ENCODE measurements at regions not wholly inside any gene's neighbourhood (a gene's known extent, or its start where the extent isn't known, plus 50 kb on each side); places are given as distances from the start of the nearest gene placed in this dataset.
A peak's percentile ranks its signal among the peaks of the same experiment; 100 is the strongest.
"Not testable (repeated sequence)": the region's sequence is repeated elsewhere in the genome, so short reads cannot be mapped to it uniquely, and the experiment has no call there.

- no peak for DNase-seq
Observed at GRCh38 chr20:19026901-19027644, 185.4 kb upstream of the SLC24A3 start.

- no peak for DNase-seq
Observed at GRCh38 chr20:19027971-19028370, 184.5 kb upstream of the SLC24A3 start.

GRCh38 chr20:19041787-19042186 lies 170.7 kb upstream of the SLC24A3 start:
- no peak for DNase-seq

GRCh38 chr20:19045371-19045770 lies 167.1 kb upstream of the SLC24A3 start:
- DNase-seq: no peak

- no peak for DNase-seq
Observed at GRCh38 chr20:19047040-19047950, 165.1 kb upstream of the SLC24A3 start.

- DNase-seq: no peak
Observed at GRCh38 chr20:19047951-19048296, 164.5 kb upstream of the SLC24A3 start.

- DNase-seq: no peak
Observed at GRCh38 chr20:19048995-19049501, 163.4 kb upstream of the SLC24A3 start.

- no peak for DNase-seq
Observed at GRCh38 chr20:19049514-19049913, 162.9 kb upstream of the SLC24A3 start.

GRCh38 chr20:19056909-19057308 lies 155.5 kb upstream of the SLC24A3 start:
- DNase-seq: no peak

- not testable (repeated sequence) for DNase-seq
Observed at GRCh38 chr20:19064788-19065187, 147.7 kb upstream of the SLC24A3 start.

GRCh38 chr20:19067986-19068385 lies 144.5 kb upstream of the SLC24A3 start:
- no peak for DNase-seq

GRCh38 chr20:19070026-19070425 lies 142.4 kb upstream of the SLC24A3 start:
- DNase-seq: no peak

GRCh38 chr20:19070681-19071445 lies 141.6 kb upstream of the SLC24A3 start:
- no peak for DNase-seq

- no peak for DNase-seq
Observed at GRCh38 chr20:19071446-19071725, 141.1 kb upstream of the SLC24A3 start.

GRCh38 chr20:19071902-19072498 lies 140.4 kb upstream of the SLC24A3 start:
- DNase-seq: no peak

- no peak for DNase-seq
Observed at GRCh38 chr20:19072988-19073387, 139.5 kb upstream of the SLC24A3 start.

GRCh38 chr20:19073584-19074218 lies 138.7 kb upstream of the SLC24A3 start:
- DNase-seq: no peak

- DNase-seq: no peak
Observed at GRCh38 chr20:19074356-19074755, 138.1 kb upstream of the SLC24A3 start.

GRCh38 chr20:19074828-19075516 lies 137.5 kb upstream of the SLC24A3 start:
- peak; percentile 23 to 38 for DNase-seq

- no peak for DNase-seq
Observed at GRCh38 chr20:19077370-19078220, 134.8 kb upstream of the SLC24A3 start.
